Activated B cell treated with CpG ODN at 0.5 μM for 24 hours (primary cell): ENCODE measurements at regions not wholly inside any gene's neighbourhood (a gene's known extent, or its start where the extent isn't known, plus 50 kb on each side); places are given as distances from the start of the nearest gene placed in this dataset.

ENCODE experiments used
- ATAC-seq: fragments of 200-7000 bp; cut with Tn5 transposase; one replicate; pipeline ENCODE4 v1.10.0; 2021; ENCODE audit warnings: low read depth, mild to moderate bottlenecking, moderate library complexity
- CTCF ChIA-PET: fragments of 350-600 bp; sonication (Branson Sonifier 250); formaldehyde crosslinking; loops from one replicate; lab custom pipeline; 2021; ENCODE audit warnings: antibody characterized with exemption; lab: Charles Lee
- POLR2A ChIA-PET: fragments of 350-600 bp; sonication (Branson Sonifier 250); formaldehyde crosslinking; loops from one replicate; lab custom pipeline; 2021; ENCODE audit warnings: antibody characterized with exemption; lab: Charles Lee
- DNase-seq: peaks from one replicate; pipeline ENCODE4 v3.0.0; 2022
- H3K27ac Mint-ChIP-seq: one replicate; pipeline ENCODE4 v1.8.0; 2020; ENCODE audit warnings: mixed read lengths
- H3K27me3 Mint-ChIP-seq: one replicate; pipeline ENCODE4 v1.8.0; 2021; ENCODE audit warnings: mixed read lengths
- H3K36me3 Mint-ChIP-seq: one replicate; pipeline ENCODE4 v1.8.0; 2021; ENCODE audit warnings: low read depth, mixed read lengths
- H3K4me1 Mint-ChIP-seq: one replicate; pipeline ENCODE4 v1.8.0; 2021; ENCODE audit warnings: mixed read lengths
- H3K4me3 Mint-ChIP-seq: one replicate; pipeline ENCODE4 v1.8.0; 2020; ENCODE audit warnings: mild to moderate bottlenecking, mixed read lengths
- H3K9me3 Mint-ChIP-seq: one replicate; pipeline ENCODE4 v1.8.0; 2020; ENCODE audit warnings: mixed read lengths
- intact Hi-C: fragments of 100-400 bp; cut with micrococcal nuclease; formaldehyde crosslinking; loops from one replicate; pipeline ENCODE4 v1.15.1; 2024
- TF ChIP-seq, protein P1 (sequence below): fragments of 200-600 bp; IDR thresholded peaks from one replicate; pipeline ENCODE4 v1.8.0; 2022; ENCODE audit warnings: antibody characterized with exemption, mild to moderate bottlenecking

DNA sequence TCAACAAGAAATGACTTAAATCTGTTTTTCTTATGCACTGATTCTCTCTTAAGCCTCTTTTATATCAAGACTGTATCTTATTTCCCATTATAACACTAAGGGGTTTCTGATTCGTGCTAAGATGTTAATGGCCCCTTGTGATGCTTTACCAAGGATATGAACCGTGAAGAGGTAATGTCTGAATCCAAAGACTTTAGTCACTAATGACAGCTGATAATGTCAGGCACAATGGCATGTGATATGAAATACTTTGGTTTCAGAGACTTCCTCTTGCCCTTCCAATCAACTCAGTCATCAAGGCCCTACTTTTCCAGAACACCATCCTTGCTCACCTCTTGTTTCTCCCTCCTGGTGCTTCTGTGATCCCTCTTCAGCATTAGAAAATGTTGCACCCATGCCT is 262.8 kb downstream of the KCNE4 start:
- H3K36me3 Mint-ChIP-seq = no peaks in the 10 kb centered on the region
- H3K9me3 Mint-ChIP-seq = no peaks in the 10 kb centered on the region
- no peak for ATAC-seq
- no peak overlapping the region for H3K4me3 Mint-ChIP-seq
- CTCF ChIA-PET = no interaction called here
- no peak for DNase-seq
- H3K4me1 Mint-ChIP-seq = no peaks in the 10 kb centered on the region
- no peaks in the 10 kb centered on the region for H3K27me3 Mint-ChIP-seq
- H3K27ac Mint-ChIP-seq = no peak overlapping the region
- TF ChIP-seq, protein P1, sequence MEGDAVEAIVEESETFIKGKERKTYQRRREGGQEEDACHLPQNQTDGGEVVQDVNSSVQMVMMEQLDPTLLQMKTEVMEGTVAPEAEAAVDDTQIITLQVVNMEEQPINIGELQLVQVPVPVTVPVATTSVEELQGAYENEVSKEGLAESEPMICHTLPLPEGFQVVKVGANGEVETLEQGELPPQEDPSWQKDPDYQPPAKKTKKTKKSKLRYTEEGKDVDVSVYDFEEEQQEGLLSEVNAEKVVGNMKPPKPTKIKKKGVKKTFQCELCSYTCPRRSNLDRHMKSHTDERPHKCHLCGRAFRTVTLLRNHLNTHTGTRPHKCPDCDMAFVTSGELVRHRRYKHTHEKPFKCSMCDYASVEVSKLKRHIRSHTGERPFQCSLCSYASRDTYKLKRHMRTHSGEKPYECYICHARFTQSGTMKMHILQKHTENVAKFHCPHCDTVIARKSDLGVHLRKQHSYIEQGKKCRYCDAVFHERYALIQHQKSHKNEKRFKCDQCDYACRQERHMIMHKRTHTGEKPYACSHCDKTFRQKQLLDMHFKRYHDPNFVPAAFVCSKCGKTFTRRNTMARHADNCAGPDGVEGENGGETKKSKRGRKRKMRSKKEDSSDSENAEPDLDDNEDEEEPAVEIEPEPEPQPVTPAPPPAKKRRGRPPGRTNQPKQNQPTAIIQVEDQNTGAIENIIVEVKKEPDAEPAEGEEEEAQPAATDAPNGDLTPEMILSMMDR = no peak
- intact Hi-C loops = no loop called here
- POLR2A ChIA-PET = no interaction called here

DNA sequence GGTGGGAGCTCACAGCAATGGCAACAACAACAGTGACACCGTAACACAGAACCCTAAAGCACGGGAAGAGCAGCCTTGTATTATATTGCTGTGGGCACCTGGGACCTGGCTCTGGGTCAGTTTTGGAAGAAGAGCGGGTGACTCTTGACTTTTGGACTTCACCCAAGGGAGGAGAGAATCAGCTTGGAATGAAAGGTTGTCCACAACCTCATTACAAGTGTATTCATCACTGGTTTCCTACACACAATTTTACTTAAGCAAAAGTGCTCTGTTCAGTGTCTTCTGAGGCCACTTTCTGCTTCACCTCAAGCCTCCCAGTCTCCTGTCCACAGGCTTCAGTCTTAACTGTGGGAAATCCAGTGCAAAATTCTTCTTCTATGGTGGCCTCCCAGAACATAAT is 263.8 kb downstream of the KCNE4 start:
- no peak for ATAC-seq
- H3K9me3 Mint-ChIP-seq = no peaks in the 10 kb centered on the region
- no peaks in the 10 kb centered on the region for H3K27me3 Mint-ChIP-seq
- H3K36me3 Mint-ChIP-seq = no peaks in the 10 kb centered on the region
- ChIA-PET POLR2A (no interaction called here), CTCF (no interaction called here)
- intact Hi-C loops = no loop called here
- H3K4me1 Mint-ChIP-seq = no peaks in the 10 kb centered on the region
- no peak for DNase-seq
- H3K27ac Mint-ChIP-seq = no peak overlapping the region
- TF ChIP-seq, protein P1 = no peak
- no peak overlapping the region for H3K4me3 Mint-ChIP-seq

DNA sequence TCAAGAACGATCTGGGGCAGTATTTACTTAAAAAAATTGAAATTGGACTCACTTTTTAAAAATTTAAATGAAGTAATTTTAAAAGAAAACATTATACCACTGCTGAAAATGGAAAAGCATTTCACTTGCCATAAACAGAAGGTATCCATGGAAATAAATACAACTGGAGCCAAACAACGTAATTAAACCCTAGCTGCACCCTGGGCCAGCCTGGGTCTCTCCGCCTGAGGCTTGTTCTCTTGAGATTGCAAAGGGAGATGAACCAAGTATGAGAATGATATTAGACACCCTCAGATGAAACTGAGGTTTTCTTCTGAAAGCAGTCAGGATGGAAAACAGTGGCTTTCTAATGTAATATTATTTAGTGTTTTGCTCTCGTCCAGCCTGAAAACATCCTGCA is 264.4 kb downstream of the KCNE4 start:
- CTCF ChIA-PET = no interaction called here
- no peaks in the 10 kb centered on the region for H3K27me3 Mint-ChIP-seq
- H3K36me3 Mint-ChIP-seq = no peaks in the 10 kb centered on the region
- H3K27ac Mint-ChIP-seq = no peak overlapping the region
- TF ChIP-seq, protein P1 = no peak
- H3K4me3 Mint-ChIP-seq = no peak overlapping the region
- ATAC-seq = no peak
- H3K9me3 Mint-ChIP-seq = no peaks in the 10 kb centered on the region
- intact Hi-C loops = no loop called here
- DNase-seq = no peak
- no peaks in the 10 kb centered on the region for H3K4me1 Mint-ChIP-seq
- POLR2A ChIA-PET = no interaction called here

DNA sequence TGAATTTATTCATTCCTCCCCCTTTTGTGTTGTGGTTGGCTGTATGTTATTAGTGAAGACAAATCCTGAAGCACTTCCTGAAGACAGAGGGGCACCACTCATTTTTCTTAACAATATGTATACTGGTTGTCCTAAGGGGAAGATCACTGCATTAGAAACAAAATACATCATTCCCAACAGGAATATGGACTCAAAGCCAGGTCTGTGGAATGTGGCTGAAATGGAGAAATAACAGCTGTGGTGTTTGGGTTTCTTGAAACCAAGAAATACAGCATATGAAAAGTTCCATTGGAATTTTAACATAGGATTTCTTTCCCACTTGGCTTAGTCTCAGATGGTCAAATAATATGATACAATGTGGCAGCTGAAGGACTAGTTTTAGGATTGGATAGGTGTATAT is 267.6 kb downstream of the KCNE4 start:
- Mint-ChIP-seq H3K4me3 (no peak overlapping the region), H3K27ac (no peak overlapping the region), H3K27me3 (no peaks in the 10 kb centered on the region), H3K36me3 (no peaks in the 10 kb centered on the region), H3K4me1 (no peaks in the 10 kb centered on the region), H3K9me3 (no peaks in the 10 kb centered on the region)
- POLR2A ChIA-PET = no interaction called here
- intact Hi-C loops = no loop called here
- TF ChIP-seq, protein P1 = no peak
- ATAC-seq (no peak), DNase-seq (no peak)
- CTCF ChIA-PET = no interaction called here

DNA sequence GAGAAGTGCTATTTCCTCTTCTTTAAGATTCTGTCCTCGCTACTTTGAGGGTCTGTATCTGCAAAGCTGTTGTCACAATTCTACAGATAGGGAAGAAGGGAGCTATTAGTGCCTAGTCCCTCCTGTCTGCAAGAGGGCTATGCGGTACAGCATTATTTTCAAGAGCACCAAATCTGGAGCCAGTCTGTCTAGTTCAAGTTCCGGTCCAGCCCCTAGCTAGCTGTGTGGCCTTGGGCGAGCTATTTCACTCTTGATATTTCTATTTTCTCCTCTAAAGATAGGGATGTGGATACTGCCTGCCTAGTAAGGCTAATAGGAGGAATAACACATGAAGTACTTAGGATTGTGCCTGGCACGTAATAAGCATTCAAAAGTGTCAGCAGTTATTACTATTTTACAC is 272.4 kb downstream of the KCNE4 start:
- DNase-seq (no peak), ATAC-seq (no peak)
- POLR2A ChIA-PET = no interaction called here
- no peaks in the 10 kb centered on the region for H3K4me1 Mint-ChIP-seq
- intact Hi-C loops = no loop called here
- no peak overlapping the region for H3K4me3 Mint-ChIP-seq
- H3K27me3 Mint-ChIP-seq = no peaks in the 10 kb centered on the region
- no peaks in the 10 kb centered on the region for H3K9me3 Mint-ChIP-seq
- TF ChIP-seq, protein P1 = no peak
- H3K36me3 Mint-ChIP-seq = no peaks in the 10 kb centered on the region
- CTCF ChIA-PET = no interaction called here
- no peak overlapping the region for H3K27ac Mint-ChIP-seq
